NCI-H510A treated with DMSO at 0.1 percent for 48 hours (cell line): ENCODE measurements at regions not wholly inside any gene's neighbourhood (a gene's known extent, or its start where the extent isn't known, plus 50 kb on each side); places are given as distances from the start of the nearest gene placed in this dataset.
A peak's percentile ranks its signal among the peaks of the same experiment; 100 is the strongest.
"Not testable (repeated sequence)": the region's sequence is repeated elsewhere in the genome, so short reads cannot be mapped to it uniquely, and the experiment has no call there.

Source experiments
- DNase-seq: peaks from one replicate; lab custom pipeline; 2025; lab: John Stamatoyannopoulos, UW

DNA sequence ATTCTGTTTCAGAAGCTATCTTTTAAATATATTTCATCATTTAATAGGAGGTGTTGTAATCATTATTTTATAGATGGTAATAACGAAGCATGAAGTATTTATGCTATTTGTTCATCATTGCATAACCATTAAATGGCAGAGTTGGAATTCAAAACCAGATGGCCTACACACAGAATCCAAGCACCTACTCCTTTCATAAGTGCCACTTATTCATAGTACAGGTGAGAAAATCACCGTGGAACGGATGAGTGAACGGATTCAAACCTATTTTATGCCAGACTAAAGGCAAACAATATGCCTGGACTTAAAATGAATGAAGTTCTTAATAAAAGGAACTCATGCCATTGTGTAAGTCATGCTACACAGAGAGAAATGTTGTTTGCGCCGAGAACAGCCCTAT is 397.9 kb upstream of the ADGRB3 start:
- DNase-seq = peak; percentile 16

DNA sequence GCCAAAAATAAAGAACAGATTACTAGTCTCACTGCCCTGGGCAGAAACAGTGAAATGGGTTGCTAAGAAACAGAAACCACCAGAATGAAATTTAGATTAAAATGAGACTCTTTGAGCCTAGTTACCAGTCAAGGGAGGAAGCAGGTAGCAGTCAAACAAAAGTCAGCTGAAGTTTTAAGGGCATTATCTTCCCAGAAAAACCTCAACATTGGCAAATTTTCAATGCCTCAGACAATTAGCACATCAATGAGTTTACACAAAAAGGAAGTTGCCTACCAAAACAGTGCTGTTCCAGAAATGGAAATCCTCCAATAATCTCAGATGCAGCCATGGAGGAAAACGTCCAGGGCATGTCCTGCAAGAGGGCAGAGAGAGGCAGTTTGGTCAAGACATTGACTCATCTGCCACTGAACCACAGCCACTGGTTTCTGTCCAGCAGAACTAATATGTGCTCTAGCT is 399.7 kb upstream of the ADGRB3 start:
- no peak for DNase-seq

DNA sequence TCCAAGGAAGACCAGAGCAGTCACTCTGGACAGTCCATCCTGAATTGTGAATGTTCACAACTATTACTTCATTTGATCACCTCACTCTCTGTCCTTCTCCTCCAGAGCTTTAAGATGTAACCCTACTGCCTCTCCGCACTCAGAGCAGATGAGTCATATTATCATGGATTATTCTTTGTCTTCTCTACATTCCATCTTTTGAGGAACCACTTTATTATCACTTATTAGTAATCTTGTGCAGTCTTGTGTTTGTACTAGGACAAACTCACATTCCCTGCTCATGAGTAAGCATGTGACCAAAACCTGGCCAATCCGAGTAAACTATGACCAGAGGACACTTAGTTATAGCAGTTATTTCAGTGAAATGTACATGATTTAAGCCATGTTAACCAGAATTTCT is 401.5 kb upstream of the ADGRB3 start:
- DNase-seq = no peak

DNA sequence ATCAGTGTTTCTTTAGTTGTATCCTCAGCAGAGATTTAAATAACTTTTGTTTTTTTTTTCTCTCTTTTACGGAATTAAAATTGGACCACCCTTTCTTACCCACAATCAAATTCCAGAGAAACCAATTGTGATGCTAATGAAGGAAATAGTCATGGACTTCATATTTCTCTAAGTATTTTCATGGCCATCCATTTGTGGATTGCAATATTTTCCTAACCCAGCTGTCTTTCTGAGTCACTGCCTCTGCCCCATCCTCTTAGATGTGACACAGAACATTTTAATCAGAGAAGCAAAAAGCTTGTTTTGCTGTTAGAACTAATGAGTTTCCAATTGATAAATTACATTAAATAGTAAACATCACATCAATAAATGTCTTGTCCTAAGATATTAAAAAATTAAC is 405.5 kb upstream of the ADGRB3 start:
- no peak for DNase-seq

DNA sequence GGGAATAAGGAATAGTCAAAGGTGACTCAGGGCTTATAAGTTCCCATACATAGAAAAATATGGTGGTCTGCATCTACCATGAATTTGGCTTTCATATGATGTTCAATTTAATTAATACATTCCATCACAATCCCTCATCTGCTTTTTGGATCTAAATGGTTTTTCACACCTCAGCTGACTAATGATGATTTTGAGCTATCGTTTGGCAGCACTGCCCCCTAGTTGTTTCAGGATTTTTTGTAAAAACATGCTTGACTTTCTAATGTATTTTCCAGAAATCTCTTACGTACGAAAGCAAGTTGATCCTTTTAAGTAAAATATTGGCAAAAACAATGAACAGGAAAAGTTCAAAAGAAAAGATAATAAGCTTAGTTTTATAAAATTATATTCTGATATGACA is 408.6 kb upstream of the ADGRB3 start:
- no peak for DNase-seq

DNA sequence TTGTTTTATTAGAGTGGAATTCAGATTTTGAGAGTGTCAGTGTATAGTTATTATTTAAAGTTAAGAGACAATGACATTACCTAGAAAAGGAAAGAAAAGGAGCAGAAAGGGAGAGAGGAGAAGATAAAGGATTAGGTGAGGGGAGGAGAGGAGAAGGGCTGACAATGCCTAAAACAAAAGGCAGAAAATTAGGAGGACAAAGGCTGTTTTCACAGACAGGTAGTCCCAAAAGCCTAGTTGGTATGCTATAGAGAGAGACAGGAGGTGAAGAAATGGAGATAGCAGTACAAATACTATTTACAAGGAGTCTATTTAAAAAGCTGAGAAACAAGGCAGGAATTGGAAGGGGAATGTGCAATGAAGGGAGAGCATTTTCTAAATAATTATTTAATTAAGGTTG is 409.4 kb upstream of the ADGRB3 start:
- DNase-seq = no peak

DNA sequence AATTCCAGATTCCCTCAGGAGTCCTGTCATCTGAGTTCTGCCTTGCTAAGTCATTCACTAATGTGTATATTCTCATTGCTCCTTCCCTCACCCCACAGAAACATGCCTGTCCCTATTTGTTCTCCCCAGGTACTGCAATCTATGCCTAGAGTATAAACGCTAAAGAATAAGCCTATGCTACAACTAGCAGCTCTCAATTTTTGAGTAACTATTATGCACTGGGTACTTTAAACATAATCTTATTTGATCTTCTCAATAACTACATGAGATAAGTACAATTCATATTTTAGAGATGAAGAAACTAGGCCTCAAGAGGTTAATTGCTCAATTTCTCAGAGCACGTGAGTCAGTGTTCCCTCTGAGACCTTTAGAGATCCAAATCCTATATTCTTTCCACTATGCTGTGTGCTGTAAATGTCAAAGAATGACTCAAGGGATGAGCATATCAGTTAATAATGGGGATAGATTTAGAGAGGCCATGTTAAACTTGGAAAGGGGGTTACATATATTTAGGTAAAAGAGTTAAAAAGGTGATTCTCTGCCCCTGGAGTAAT is 423.8 kb upstream of the ADGRB3 start:
- no peak for DNase-seq

DNA sequence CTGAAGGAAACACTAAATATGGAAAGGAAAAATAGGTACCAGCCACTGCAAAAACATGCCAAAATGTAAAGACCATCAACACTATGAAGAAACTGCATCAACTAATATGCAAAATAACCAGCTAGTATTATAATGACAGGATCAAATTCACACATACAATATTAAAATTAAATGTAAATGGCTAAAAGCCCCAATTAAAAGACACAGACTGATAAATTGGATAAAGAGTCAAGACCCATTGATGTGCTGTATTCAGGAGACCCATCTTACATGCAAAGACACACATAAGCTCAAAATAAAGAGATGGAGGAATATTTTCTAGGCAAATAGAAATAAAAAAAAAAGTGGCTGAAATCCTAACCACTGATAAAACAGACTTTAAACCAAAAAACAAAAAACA is 427.5 kb upstream of the ADGRB3 start:
- not testable (repeated sequence) for DNase-seq

DNA sequence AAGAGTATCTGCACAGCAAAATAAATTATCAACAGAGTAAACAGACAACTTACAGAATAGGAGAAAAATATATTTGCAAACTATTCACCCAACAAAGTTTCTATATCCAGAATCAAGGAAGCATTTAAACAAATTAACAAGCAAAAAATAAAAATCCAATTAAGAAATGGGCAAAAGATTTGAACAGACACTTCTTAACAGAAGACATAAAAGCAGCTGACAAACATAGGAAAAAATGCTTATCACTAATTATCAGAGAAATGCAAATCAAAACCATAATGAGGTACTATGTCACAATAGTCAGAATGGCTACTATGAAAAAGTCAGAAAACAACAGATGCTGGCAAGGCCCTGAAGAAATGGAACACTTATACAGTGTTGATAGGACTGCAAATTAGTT is 434.2 kb upstream of the ADGRB3 start:
- DNase-seq = no peak

DNA sequence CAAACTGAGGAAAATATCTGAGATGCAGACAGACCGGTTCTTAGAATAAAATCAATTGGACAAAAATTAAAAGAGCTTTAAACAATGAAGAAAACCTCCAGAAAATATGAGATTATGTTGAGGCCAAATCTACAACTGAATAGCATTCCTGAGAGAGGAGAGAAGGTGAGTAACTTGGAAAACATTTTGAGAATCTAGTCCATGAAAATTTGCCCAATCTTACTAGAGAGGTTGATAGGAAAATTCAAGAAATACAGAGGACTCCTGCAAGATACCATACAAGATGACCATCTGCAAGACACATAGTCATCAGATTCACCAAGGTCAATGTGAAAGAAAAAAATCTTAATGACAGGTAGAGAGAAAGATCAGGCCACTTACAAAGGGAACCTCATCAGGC is 437.7 kb upstream of the ADGRB3 start:
- DNase-seq = no peak

DNA sequence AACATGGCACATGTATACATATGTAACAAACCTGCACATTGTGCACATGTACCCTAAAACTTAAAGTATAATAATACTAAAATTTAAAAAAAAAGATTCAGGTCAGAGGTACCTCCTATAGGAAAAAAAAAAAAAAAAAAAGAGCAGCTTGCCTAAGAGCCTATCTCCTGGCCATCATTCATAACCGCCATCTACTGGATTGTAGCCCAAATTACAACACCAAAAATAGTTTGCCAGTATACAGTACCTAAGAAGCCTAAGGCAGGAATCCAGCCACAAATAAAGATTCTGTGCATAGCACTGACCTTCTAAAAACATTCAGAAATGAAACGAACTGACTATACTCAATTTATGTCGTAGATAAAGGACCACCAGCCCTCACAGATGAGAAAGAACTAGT is 438.4 kb upstream of the ADGRB3 start:
- DNase-seq = no peak

DNA sequence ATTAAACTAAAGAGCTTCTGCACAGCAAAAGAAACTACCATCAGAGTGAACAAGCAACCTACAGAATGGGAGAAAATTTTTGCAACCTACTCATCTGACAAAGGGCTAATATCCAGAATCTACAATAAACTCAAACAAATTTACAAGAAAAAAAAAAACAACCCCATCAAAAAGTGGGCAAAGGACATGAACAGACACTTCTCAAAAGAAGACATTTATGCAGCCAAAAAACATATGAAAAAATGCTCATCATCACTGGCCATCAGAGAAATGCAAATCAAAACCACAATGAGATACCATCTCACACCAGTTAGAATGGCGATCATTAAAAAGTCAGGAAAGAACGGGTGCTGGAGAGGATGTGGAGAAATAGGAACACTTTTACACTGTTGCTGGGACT is 439.3 kb upstream of the ADGRB3 start:
- not testable (repeated sequence) for DNase-seq

DNA sequence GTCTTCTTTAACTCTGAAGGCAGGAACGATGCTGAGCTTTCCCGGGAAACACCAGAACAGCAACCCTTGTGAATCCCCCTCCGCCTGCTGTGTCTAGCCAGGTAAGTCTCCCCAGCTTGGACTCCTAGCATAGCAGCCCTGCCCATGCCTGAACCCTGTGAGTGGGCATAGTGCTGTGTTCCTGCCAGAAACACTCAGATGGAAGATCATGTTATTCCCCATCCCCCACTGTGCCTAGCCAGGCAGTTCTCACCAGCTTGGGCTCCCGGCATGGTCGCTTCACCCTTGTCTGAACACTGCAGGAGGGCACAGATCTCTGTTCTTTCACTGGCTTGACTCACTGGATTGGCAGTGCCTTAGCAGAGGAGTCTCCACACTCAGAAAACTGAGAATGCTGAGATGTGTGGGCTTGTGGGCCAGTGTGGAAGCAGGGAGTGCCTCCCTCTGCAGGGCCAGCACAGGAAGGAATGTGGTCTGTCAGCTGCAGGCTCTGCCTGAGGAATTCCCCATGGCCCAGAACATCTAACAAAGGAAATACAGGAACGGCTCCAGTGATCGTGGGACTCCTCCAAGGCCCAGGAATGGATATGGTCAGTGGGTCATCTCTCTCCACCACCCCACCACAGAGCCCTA is 440.1 kb upstream of the ADGRB3 start:
- DNase-seq = no peak

DNA sequence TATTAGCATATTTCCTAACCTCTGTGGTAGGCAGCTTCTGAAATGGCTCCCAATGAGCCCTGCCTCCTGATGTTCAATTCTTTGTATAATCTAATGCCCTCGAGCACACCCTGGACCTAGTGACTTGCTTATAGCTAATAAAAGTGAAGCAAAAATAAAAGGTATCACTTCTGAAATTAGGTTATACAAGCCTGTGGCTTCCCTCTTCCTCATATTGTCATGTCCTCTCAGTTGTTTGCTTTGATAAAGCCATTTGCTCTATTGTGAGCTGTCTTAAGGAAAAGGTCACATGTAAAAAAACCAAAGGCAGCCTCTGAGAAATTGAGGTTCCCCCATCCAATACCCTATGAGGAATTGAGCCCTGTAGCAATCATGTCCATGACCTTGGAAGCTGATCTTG is 442.1 kb upstream of the ADGRB3 start:
- no peak for DNase-seq

DNA sequence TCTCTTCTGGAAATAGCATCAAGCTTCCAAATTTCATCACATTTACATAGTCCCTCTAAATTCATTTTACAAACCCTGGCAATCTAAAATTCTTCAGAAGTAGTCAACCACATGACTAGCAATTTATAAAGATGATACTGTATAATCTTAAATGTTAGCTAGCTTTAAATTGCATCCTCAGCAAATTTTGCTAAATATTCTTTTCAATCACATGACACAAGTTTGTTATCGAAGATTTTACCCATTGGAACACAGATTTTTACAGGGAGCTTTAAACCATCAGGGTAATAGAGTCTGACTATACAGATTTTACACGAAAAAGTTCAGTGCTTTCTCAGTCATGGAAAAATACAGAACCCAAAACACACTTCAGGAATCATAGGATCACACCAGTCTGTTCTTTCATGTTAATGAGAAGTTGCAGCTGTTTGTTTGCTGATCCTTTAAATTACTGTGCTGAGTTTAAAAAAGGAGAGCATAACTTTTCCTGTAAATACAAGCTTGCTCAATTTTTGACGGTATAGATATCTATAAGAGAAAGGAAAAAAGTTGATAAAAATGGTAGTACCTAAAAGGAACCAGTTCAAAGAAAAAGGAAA is 445.8 kb upstream of the ADGRB3 start:
- no peak for DNase-seq

DNA sequence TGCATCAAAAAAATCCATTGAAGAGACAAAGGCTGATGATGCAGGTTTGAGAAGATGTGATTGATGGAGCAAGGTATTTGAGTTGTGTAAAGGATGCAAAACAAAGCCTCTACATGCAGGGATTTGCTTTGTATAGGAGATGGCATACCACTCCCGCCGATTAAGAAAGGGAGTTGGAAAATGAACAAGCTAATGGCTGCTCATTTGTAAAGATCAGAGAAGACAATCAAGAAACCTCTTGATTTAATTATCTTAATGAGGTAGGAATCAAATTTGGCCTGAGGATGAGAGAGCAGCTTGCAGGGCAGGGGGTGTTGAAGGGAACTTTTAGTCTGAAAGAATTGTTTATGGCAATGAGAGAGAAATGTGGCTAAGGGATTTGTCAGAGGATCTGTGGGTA is 448.2 kb upstream of the ADGRB3 start:
- DNase-seq = no peak

DNA sequence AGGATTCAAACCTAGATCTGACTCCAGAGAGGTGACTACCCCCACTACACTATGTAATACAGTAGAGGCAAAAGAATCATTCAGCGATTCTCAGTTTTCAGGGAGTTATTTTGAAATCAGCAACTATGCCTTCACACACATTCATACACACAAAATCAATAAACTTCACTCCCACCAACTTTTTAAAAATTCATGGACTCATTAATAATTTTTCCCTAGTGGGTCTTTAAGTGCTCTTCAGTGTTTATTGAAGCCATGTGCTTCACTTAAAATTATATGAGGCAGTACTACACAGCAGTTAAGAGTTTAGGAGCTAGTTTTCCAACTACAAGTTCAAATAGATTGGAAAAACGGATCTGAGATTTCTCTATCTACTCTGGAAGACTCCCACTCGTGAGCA is 452.7 kb upstream of the ADGRB3 start:
- no peak for DNase-seq

DNA sequence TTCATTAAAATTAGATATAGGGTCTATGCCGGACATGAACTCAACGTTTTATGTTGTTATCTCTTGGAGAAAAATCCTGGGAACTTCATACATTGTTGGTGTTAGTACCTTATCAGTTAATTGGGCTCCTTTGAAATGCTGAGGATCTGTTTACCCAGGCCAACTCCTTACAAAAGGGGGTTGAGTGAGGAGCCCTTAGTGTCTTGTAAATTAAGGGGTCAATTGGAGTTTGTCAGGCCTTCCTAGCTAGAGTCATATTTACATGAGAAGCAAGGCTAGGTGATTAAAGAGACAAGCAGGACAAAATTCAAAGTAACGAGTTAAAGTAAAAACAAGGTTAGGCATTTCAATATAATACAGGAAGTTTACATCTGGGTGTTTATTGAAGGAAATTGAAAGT is 454.1 kb upstream of the ADGRB3 start:
- DNase-seq = not testable (repeated sequence)

DNA sequence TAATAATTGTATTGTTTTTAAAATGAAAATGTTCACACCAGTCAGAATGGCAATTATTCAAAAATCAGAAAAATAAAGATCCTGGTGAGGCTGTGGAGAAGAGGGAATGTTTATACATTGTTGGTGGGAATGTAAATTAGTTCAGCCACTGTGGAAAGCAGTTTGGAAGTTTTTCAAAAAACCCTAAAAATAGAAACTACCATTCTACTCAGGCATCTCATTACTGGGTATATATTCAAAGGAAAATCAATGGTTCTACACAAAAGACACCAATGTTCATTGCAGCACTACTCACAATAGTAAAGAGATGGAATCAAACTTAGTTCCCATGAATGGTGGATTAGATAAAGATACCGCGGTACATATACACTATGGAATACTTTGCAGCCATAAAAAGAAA is 461.5 kb upstream of the ADGRB3 start:
- DNase-seq = no peak

DNA sequence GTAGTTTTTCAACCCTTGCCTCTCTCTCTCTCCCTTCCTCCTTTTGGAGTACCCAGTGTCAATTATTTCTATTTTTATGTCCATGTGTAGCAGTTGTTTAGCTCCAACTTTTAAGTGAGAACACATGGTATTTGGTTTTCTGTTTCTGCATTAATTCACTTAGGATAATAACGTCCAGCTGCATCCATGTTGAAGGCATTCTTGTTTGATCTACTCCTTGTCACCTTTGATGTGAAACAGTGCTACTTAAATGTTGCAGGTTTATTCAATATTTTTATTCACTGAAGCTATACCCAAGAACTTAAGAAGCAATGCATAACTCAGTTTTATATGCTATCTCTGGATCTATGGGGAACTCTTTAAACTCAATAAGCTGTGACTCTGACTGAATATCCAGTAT is 465.2 kb upstream of the ADGRB3 start:
- no peak for DNase-seq

DNA sequence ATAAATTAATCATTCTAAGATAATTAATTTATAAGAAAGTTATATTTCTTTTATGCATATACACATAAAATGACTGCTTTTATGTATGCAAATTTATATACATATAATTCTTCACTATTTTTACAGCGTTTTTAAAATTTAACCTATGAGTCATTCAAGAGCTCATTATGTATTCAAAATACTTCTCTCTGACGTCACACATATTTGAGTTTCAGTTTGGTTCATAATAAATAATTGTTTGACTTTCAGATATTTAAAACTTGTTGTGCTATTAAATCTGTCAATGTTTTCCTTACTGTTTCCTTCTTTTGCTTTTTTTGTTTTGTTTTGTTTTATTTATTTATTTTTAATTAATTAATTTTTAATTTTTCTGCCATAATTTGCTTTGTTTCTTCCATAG is 467.5 kb upstream of the ADGRB3 start:
- DNase-seq = no peak

DNA sequence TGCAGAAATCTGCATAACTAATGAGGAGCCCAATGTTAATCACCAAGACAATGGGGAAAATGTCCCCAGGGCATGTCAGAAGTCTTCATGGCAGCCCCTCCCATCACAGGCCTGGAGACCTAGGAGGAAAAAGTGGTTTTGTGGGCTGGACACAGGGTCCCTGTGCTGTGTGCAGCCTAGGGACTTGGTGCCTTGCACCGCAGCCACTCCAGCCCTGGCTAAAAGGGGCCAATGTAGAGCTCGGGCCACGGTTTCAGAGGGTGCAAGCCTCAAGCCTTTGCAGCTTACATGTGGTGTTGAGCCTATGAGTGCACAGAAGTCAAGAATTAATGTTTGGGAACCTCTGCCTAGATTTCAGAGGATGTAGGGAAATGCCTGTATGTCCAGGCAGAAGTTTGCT is 474.3 kb upstream of the ADGRB3 start:
- DNase-seq = not testable (repeated sequence)

DNA sequence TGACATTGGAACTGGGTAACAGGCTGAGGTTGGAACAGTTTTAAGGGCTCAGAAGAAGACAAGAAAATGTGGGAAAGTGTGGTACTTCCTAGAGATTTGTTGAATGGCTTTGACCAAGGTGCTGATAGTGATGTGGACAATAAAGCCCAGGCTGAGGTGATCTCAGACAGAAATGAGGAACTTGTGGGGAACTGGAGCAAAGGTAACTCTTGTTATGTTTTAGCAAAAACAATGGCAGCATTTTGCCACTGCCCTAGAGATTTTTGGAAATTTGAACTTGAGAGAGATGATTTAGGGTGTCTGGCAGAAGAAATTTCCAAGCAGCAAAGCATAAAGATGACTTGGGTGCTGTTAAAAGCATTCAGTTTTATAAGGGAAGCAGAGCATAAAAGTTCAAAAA is 474.7 kb upstream of the ADGRB3 start:
- no peak for DNase-seq

DNA sequence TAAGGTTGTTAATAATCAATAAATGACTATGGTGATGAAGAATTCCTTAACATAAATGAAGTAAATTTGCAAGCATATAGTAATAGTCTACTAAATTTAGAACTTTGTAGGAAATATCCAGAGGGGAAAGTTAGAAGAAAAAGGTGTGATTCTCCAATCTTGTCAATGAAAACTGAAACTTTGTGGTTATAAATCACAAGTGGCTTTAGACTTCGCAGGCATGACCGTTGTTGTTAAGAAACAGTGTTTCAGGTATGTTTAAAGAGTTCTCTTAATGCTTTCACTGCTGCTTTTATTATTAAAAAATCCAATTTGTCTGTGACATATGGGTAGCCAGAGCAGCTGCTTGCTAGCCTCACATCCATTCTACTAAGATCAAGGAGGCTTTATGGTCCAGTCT is 475.6 kb upstream of the ADGRB3 start:
- no peak for DNase-seq
